HG02798 (cell line): ENCODE measurements at regions not wholly inside any gene's neighbourhood (a gene's known extent, or its start where the extent isn't known, plus 50 kb on each side); places are given as distances from the start of the nearest gene placed in this dataset.
A peak's percentile ranks its signal among the peaks of the same experiment; 100 is the strongest.

Source experiments
- ATAC-seq: cut with Tn5 transposase; IDR thresholded peaks from one replicate; pipeline ENCODE4 v1.9.1; 2021; ENCODE audit warnings: mild to moderate bottlenecking; ENCODE audit not compliant: unreplicated experiment, poor library complexity

DNA sequence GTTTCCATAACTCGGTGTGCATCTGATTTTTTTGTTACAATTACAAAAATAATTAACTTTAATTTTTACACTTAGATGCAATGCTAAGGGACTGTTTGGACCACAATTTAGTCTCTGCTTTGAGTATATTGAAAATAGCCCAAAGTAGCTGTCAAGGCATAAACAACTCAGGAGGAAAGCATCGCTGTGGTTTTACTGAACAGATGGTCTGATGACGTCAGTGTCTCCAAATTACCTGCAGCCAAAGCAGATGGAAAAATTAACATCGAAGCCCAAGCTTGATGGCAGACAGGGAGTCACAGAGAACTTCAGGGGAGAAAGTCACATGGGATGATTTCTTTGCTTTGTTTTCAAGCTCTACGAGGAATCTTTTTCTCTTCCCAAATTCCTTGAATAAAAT is 83.1 kb upstream of the PLCL2 start:
- ATAC-seq: peak; percentile 43

DNA sequence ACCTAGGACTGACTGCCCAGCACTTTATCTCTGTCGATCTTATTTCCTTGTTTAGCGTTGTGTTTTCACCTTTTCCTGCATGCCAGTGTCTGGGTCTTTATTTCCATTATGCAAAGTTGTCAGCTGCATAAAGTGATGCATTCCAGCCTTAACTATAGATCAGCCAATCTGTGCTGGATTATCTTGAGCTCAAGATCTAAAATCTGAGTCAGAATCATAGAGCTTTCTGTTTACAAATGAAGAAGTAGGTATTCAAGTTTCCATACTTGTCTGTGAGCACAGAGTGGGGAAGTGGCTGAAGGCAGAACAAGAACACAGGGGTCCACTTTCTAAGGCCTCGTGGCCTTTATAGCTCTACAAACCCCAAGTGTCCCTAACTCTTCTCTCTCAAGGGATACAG is 82.4 kb upstream of the PLCL2 start:
- peak; percentile 50 for ATAC-seq

DNA sequence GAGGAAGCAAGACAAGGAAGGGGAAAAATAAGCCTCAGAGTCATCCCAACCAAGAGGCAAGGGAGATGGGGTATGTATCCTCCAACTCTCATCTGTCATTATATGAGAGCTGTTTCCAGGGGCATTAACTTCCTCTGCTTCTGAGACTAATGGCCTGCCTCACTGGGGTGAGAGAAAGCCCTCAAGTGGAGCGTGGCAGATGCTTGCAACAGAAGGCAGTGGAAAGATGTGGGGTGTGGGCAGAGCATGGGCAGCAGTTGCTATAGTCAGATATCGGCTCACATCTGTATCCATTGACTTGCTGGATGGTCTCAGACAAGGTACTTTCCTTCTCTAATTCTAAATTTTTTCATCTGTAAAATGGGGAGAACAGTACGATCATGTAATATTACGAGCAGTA is 81.7 kb upstream of the PLCL2 start:
- ATAC-seq: no peak

DNA sequence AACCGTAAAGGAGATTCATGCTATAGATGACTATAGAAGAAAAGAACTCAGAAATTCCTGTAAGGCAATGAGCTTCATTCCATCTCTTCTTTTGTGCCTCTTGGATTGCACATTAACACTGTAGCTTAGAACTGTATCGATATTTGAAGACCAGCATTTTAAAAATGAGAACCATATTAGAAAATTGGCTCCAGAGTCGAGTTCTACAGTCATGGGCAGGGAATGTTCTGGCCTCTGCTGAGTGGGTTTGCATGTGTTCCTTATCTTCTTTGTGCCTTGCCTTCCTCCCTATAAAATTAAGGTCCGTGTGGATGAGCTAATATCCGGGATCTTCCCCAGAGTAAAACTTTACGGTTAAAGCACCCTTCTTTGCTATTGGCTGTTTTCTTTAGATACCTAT is 77.4 kb upstream of the PLCL2 start:
- no peak for ATAC-seq

DNA sequence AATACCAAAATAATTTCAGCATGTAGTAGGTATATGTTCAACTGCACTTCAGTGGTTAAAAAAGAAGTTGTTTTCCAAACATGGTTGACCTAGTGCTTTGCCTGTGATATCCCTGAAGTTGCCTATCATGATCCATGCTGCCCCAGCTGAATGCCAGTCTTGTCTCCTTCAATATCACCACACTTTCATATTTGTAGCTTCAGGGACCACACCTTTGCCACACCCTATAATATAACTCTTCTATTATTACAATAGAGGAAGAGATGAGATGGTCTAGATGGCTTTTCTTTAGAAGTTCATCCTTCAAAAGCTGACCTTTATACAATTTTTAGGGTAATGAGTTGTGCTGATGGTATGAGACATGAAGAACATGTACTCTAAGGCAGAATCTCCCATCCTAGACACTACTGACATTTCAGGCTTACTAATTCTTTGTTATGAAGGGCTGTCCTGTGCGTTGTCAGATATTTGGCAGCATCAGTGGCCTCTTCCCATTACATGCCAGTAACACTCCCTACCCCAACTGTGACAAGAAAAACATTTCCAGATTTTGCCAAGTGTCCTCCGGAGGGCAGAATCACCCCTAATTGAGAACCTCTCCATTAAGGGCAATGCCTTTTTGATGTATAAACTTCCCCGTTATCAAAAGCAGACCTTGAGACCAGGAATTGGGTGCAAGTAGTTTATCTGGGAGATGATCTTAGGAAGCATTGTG is 76.2 kb upstream of the PLCL2 start:
- ATAC-seq: no peak

DNA sequence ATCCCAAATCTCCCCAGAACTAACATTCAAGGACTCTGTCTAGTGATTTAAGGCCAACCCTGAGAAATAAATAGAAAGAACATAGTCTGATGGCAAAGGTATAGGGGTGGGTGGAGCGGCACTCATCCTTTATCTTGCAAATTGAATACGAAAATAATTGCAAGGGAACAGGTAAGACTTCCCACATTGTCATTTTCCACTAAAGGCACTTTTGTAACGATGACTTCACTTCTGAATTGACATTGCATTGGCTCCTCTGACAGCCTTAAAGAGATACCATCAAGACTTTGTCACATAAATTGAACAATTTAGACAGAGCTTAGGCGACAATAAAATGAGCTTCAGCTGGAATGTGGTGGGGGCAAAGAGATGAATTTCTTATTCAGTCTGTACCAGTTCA is 75.3 kb upstream of the PLCL2 start:
- ATAC-seq: no peak

DNA sequence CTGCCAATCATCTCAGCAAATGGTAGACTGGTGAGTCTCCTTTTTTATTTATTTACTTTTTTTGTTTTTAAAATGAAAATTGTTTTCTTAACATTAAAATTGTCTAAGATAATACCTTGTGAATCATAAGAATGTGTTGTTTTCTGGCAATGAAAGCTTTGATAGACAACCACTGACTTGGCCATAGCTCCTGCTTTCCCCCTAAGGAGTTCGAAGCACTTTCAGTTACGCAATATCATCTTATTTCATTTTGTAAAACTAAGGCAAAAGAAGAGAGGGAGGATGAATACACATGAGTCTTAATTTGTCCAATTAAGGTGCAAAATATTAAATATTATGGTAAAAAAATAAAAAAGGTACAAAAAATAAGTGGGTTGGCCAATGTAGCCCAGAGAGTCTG is 74.8 kb upstream of the PLCL2 start:
- ATAC-seq: no peak

DNA sequence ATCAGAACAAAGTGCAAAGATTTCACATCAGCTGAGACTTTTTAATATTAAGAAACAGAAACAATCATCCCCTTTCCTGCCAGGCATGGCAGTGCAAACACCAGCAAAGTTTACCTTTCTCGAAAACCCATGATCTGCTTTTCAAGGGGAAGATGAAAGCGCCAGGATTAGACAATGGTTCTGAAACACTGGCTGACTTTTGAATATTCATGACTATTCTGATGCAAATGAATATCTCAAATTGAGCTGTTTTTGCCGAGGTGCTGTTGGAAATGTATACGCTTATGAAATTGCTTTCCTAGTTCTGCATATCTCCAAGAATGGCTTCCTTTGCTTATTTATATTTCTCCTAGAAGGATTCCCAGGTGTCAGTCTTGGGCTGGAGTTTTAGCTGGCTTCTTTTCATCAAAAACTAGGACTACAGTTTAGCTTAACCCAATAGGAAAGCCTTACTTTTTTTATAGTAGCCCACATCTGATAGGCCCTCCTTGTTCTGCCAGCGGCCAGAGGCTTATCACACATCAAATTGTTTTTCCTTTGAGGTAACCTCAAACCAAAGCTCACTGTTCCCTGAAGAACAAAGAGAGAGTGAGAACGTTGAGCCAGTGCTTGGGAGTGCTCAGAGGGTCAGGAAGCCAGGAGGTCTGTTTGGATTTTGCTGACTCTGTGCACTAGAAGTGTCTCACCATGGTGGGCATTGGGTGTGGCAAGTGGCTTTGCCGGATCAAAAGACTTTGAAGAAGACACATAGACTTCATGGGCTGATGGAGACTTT is 74.0 kb upstream of the PLCL2 start:
- ATAC-seq: no peak

DNA sequence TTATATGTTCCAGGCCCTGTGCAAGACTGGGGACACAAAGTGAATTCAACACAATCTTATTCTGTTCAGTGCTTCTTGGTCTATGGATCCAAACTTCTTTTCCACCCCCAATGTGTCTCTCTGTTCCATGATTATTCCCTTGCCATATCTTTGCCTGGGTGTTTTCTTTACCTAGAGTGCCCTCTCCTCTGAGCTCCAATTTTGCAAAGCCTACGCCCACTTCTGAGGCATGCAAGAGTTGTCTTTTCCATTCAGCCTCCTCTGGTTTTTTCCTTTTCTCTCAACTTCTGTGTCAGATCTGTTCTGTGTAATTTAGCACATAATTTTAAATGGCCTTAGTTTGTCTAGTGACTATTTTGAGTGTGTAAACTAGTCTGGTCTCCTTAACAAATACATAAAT is 72.8 kb upstream of the PLCL2 start:
- no peak for ATAC-seq

DNA sequence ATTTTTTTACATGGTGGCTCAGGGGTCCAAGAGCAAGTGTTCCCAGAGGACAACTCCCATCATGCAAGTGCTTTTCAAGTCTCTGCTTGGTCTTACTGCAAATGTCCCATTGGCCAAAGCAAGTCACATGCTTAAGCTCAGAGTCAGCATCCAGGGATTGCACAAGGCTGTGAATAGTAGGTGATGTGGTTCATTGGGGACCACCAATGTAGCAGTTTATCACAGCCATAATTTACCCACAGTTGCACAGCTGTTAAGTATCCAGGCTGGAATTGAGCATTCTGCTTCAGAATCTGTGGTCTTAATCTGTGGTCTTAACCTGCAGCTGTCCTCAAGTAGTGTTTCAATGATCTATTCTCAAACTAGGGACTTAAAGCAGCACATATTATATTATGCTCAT is 71.4 kb upstream of the PLCL2 start:
- ATAC-seq: no peak

DNA sequence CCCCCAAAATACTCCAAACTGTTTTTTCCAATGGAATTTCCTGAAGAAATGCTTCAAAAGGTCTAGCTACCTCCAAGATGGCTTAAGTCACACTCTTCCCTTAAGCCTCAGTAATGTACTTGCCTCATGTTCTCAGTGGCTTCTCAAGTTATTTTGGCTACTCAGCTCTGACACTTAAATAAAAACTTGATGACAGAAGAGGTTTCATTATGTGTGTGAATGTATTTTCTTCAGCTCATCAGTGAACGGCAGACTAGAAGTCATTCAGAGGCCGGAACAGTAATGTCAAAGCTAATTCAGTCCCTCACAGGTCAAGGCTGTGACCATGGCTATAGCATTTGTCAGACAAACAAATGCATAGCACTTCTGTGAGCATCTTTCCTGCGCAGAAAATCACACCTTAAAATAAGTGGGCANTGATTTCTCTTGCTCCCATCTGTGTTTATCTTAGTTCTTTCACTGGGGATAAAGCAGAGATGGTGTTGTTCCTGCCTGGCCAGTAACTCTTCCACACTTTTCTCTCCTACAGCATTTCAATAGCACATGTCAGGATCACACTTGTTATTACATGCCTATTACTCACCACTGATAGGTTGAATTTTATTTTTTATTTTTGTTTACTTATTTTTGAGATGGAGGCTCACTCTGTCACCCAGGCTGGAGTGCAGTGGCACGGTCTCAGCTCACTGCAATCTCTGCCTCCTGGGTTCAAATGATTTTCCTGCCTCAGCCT is 68.5 kb upstream of the PLCL2 start:
- ATAC-seq: peak; percentile 64

DNA sequence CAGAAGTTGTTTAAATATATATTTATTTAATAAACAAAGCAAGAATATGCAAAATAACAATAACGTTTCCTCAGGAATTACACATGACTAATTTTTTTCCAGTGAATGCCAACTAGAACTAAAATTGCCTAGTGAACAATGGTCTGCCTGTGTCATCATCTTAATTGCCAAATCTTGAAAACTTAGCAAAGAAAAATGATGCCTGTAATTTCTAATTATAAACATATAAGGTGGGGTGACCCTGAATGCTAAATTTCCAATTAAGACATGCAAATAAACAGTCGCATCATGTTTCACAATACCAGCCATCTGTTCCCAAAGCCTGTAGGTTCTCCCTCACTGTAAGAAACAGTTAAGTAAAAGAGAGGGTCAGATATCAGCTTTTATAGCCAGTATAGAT is 67.6 kb upstream of the PLCL2 start:
- no peak for ATAC-seq

DNA sequence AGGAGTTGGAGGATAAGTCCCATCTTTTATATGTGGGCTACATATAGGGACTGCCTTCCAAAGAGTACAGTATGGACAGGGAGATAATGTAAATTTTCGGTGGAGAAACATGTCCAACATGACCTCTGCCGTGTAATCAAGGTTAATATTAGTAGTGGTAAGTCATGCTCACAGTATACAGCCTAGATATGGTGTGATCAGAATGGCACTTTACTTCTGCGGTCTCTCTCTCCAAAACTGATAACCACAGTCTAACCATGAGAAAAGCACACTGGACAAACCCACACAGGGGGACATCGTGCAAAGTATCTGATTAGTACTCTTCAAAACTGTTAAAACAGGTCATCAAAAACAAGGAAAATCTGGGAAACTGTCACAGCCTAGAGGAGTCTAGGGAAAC is 66.6 kb upstream of the PLCL2 start:
- ATAC-seq: no peak

DNA sequence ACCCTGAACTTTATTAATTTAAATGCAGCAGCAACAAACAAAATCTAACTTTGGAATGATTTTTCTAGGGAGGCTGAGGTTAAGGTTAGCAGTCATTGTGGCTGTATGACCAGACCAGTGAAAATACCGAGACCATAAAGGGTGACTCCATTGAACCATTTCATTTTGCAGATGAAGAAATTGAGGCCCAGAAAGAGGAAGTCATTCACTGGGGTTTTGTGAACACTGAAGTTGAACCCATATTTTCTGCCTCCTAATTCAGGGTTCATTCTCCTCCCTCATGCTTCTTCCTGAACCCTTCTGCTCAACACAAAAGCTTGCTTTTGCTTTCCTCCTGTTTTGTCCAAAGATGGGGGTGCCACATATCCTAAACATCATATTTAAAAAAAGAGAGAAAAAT is 65.8 kb upstream of the PLCL2 start:
- ATAC-seq: no peak

DNA sequence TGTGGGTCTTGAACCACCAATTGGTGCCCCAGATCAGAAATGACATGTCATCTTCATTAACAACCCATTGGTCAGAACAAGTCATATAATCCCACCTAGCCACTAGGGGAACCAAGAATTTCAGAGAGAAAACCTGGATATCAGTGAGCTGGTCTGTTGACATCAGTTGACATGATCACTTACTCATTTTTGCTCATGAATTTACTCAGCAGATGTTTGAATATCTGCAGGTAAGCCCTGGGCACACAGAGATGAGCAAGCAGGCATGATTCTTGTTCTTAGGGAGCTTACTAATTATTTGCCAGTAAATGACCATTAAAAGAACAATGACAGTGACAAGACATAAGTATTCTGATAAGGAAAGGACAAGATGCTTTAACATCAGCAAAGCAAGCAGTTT is 64.3 kb upstream of the PLCL2 start:
- ATAC-seq: no peak

DNA sequence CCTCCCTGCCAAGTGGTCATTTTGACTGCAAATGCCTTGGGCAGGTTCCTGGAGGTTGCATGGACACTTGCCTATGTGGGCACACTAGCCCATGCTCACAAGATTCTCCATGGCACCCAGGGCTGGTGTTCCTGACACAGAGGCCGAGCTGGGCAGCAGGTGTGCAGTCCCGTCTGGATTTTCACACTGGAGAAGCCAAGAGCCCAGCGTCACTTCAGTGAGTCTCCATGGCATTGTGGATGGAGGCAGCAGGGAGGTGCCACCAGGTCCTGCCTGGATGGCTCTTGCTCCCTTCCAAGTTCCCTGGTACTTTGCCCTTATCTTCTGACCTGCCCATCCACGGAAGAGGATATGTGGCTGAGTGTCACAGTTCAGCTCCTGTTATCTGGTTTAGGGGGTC is 63.7 kb upstream of the PLCL2 start:
- no peak for ATAC-seq

DNA sequence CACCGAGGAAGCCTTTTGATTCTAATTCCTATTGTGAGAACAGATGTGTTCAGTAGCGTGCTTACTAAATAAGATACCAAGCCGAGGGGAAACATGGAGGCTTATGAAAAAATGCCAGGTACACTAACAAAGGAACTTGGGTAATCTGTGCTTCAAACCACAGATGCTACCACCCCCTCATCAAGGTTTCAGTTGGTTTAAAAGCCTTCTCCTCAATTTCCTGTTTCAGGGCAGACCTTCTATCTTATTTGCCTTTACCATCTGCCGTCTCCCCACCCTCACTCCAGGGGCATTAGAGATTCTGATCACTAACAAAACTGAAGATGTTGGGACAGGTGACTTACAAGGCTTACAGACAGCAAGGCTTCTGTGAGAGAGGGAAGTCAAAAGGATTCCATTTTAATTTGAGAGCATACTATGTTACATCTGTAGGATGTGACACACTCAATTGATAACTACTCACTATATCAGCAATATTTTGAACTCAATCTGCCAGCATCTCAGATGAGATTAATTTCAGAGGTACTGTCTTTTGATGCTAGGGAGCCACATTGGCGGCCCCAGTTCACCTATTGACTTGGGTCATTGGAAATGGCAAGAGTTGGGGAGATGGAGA is 60.6 kb upstream of the PLCL2 start:
- ATAC-seq: peak; percentile 88

DNA sequence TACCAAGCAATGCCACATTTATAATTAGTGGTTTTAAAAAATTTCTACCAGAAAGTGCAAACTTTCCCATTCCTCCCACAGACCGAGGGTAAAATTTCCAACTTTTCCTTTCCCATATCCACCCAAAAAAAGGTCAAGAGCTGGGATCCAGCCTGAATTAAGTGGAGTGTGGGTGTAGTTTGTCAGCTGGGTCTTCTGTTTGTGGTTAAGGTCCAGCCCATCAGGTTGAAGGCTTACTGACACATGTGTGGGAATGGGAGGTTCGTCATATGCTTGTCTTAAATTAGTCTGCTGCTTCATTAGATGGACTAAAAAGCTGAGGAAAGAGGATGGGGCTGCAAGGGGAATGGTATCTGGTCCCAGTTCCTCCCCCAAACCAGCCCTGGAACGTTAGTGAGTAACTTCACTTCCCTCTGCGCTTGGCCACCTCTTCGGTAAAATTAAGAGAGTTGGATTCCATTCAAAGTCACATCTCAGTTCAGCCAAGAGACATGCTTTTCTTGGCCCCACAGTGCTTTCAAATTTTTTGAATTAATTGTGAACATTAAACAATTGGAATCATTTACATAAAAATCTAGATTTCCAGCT is 59.0 kb upstream of the PLCL2 start:
- no peak for ATAC-seq

DNA sequence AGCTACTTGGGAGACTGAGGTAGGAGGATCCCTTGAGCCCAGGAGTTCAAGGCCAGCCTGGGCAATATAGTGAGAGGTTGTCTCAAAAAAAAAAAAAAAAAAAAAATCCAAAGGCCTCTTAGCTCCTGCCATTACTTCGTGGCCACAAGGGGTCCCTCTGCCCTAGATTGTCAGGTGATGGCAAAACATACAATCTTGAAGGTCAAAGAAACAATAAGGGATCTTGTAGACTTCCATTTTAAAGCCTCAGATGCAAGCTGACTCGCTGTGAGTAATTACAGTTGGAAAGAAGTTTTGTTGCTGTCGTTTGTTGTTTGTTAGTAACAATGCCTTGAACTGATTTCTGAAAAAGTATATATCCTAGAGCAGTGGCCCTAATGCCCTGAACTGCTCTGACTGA is 55.9 kb upstream of the PLCL2 start:
- ATAC-seq: peak; percentile 47

DNA sequence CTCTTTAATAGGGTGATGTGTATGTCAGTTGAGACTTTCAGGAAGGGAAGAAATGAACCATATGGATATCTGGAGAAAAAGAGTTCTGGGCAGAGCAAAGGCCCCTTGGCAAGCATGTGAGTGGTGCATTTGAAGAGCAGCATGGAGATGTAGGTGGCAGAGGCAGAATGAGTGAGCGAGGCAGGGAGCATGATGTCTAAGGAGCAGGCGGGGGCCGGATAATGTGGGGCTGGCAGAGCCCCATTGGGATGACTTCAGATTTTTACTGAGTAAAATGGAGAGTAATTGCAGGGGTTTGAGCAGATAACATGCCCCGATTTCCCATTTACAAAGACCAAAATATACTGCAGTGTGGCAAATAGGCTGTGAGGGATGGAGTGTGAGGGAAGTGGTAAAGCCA is 52.9 kb upstream of the PLCL2 start:
- ATAC-seq: no peak

DNA sequence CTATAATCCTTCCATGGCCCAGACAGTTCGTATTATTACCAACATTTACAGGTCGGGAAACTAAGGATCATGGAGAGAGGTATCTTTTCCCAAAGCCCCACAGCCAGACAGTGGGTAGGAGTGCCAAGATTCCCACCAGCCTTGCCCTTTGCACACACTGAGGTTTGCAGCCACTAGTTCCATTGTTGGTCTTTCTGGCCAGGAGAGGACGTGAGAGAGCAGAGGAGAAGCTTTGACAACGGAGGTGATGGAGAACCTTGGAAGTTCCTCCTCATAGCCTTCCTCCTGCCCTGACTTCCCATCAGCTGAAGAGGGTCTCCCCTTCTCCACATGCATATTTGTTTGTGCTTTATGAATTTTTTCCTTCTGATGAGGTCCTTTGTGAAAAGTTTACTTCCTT is 50.5 kb upstream of the PLCL2 start:
- ATAC-seq: no peak
